ENCODE measurements at regions not wholly inside any gene's neighbourhood (a gene's known extent, or its start where the extent isn't known, plus 50 kb on each side); places are given as distances from the start of the nearest gene placed in this dataset.

DNA sequence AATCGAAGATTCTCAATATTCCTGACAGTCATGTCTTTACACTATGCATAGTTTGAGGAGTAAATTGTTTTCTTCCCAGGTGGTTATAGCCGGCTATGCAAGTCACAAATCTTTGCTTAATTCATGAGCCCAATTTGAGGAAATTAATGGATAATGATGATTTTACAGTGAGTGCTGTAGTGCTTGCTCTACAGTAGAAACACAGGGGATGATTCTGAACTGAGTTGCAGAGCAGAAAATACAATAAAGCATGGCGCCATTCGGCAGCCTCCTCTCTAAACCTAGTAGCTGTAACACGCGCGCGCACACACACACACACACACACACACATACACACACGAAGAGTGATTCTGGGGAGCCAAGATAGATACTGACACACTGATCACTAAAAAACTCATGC lies 181.7 kb upstream of the DPH6 start:
- H3K27ac ChIP-seq: peak overlapping the region; percentile 34; the same call in 1 of the 2 replicates
- TF ChIP-seq ZFX (IDR thresholded peaks at IDR 0.05): no peak

DNA sequence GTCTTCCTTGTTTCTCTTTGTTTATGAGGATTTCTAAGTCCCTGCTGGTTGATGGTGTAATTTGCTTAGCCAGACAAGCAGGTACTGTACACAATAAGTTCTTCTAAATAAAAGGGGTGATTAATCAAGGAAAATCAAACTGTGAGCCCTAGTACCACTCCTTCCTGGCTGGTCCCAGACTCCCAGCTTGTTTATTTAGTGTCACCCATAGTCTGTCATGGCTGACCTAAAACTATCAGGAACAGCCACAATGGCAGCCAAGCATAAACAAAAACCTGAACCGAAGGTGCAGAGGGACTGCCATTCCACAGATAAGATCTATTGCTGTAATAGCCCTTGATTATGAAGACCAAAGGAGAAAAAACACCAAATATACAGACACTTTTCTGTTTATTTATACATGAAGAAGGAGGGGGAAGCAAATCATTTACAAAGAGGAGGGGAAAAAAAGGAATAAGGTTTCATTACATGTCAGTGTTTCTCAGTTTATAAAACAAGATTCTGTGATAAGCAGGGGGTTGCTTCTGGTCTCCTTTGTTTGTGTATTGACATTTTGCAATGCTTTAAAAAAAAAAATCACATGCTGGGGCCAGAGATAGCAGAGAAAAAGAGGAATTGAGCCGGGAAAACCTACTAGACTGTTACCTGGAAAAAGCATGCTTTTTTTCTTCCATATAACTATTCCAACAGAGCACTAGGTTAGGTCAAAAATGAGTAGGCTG lies 182.4 kb upstream of the DPH6 start:
- H3K27ac ChIP-seq: peak overlapping the region; percentile 34; the same call in 1 of the 2 replicates
- TF ChIP-seq, protein P1, sequence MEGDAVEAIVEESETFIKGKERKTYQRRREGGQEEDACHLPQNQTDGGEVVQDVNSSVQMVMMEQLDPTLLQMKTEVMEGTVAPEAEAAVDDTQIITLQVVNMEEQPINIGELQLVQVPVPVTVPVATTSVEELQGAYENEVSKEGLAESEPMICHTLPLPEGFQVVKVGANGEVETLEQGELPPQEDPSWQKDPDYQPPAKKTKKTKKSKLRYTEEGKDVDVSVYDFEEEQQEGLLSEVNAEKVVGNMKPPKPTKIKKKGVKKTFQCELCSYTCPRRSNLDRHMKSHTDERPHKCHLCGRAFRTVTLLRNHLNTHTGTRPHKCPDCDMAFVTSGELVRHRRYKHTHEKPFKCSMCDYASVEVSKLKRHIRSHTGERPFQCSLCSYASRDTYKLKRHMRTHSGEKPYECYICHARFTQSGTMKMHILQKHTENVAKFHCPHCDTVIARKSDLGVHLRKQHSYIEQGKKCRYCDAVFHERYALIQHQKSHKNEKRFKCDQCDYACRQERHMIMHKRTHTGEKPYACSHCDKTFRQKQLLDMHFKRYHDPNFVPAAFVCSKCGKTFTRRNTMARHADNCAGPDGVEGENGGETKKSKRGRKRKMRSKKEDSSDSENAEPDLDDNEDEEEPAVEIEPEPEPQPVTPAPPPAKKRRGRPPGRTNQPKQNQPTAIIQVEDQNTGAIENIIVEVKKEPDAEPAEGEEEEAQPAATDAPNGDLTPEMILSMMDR (conservative IDR thresholded peaks at IDR 0.05): no peak
- TF ChIP-seq ZFX (IDR thresholded peaks at IDR 0.05): no peak

DNA sequence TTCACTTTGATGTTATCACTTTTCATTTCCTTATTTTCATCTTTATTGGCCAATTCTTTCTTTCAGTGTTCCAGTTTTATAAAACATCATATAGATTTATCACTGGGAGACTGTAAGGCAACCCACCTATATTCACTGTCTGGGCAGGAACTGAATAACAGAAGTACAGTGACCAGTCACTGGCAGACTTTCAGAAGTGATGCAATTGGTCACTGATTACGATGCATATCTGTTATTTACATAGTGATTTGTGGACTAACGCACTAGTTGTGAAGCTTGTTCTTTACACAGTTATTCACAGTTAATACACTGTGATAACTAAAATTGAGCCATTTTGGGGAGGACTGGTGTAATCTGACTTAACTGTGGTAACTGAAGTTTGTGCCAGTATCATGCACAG lies 190.2 kb upstream of the DPH6 start:
- no peak for TF ChIP-seq ZFX (IDR thresholded peaks at IDR 0.05)
- TF ChIP-seq, protein P1 (conservative IDR thresholded peaks at IDR 0.05): no peak
- no peak overlapping the region for H3K27ac ChIP-seq

DNA sequence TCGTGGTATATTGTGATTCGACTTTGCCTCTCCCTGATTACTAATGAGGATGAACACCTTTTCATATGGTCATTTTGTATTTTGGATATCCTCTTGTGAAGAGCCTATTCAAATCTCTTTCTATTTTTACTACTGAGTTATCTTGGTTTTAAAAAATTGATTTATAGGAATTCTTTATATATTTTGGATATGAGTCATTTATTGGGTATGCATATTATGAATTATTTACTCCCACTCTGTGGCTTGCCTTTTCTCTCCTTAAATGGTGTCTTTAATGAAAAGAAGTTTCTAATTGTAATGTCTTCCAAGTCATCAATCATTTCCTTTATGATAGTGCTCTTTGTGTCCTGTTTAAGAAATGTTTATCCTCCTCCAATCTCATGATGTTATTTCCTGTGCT lies 191.5 kb upstream of the DPH6 start:
- H3K27ac ChIP-seq: no peak overlapping the region
- no peak for TF ChIP-seq ZFX (IDR thresholded peaks at IDR 0.05)
- TF ChIP-seq, protein P1 (conservative IDR thresholded peaks at IDR 0.05): no peak

DNA sequence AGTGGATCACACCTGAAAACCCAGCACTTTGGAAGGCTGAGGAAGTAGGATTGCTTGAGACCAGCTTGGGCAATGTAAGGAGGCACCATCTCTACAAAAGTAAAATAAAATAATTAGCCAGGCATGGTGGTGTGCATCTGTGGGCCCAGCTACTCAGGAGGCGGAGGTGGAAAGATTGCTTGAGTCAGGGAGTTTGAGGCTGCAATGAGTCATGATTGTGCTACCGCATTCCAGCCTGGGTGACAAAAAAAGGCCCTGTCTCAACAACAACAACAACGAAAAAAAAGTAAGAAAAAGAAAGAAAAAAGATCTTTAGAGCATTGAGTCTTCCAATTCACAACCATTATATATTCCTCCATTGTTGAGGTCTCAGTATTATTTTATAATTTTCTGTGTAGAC lies 192.4 kb upstream of the DPH6 start:
- H3K27ac ChIP-seq: no peak overlapping the region
- no peak for TF ChIP-seq ZFX (IDR thresholded peaks at IDR 0.05)
- TF ChIP-seq, protein P1 (conservative IDR thresholded peaks at IDR 0.05): no peak

DNA sequence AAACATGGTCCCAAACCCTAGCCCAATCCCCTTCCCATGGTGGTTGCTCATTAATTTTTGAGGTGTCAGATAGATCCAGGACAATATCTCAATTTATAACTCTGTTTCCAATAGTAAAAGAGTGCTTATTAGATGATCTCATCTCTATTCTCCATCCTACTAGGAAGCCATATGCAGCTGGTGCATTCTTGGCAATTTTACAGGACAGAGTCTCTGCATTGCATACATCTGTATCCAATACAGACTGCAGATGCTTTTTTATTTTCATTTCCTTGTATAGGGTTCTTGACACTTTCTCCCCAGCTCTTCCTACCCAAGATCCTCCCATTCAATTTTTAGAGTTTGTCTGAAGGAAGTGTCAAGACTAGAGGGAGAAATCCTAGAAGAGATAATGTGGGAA lies 194.8 kb upstream of the DPH6 start:
- H3K27ac ChIP-seq: no peak overlapping the region
- no peak for TF ChIP-seq ZFX (IDR thresholded peaks at IDR 0.05)
- TF ChIP-seq, protein P1 (conservative IDR thresholded peaks at IDR 0.05): no peak

DNA sequence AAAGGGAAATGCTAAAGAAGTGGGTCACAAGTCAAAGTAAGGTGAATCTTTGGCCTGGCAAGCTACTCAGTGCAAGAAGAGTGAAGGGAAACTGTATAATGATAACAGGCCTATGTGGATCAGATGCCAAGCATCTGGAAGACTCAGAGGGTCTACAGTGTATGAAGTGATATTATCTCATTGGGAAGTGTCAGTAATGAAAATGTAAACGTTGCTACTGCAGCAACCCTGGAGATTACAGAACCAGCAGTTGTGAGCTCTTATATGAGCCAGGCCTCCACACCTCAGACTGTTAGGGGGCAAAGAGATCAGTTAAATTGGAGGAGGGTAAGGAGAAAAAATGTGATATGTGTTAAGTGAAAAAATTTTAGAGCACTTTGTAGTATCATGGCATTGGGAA lies 195.4 kb upstream of the DPH6 start:
- TF ChIP-seq, protein P1 (conservative IDR thresholded peaks at IDR 0.05): no peak
- no peak for TF ChIP-seq ZFX (IDR thresholded peaks at IDR 0.05)

DNA sequence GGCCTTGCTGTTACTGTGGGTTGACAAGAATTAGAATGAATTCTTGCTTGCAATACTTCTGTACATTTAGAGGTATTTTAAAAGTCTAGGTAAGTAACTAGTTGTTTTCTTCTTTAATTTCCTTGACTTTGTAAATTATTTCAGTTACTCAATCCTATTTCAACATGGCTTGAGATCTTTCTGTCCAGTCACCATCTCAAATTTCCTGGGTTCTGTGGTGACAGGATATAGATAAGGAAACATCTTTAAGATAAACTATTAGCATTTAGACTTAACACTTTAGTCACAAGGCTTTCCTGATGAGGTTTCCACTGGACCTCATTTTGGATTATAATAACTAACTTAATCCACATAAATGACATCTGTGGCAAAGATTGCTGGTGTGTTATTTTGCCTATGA lies 195.9 kb upstream of the DPH6 start:
- TF ChIP-seq, protein P1 (conservative IDR thresholded peaks at IDR 0.05): no peak
- no peak for TF ChIP-seq ZFX (IDR thresholded peaks at IDR 0.05)
- H3K27ac ChIP-seq: no peak overlapping the region

More for the DNA sequence above, 195.4 kb upstream of the DPH6 start:
- no peak overlapping the region for H3K27ac ChIP-seq

Data from C4-2B (cell line).